AG08395 (cell line): ENCODE measurements at regions not wholly inside any gene's neighbourhood (a gene's known extent, or its start where the extent isn't known, plus 50 kb on each side); places are given as distances from the start of the nearest gene placed in this dataset.
A peak's percentile ranks its signal among the peaks of the same experiment; 100 is the strongest.

Experiments used
- DNase-seq: peaks from one replicate; pipeline ENCODE4 v3.0.0; 2012; ENCODE audit warnings: mixed read lengths, low spot score

DNA sequence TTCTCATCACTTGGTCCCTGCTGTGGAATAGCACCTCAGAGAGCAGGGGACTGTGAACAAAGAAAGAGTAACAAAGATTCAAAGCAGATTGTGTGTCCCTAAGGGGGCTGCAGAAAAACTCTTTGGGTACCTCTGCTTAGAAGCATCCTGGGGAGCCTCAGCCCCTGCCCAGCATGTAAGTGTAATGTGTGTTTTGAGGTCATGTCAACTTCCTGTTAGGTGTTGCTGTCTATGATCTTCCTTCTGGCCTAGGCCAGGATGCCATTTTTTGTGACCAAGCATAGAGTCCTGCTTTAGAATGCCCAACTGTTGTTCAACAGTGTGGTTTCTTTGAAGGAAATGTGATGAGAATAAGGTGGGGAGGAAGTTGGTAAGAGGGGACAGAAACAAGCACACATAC lies 77.1 kb upstream of the BCL6 start:
- no peak for DNase-seq

DNA sequence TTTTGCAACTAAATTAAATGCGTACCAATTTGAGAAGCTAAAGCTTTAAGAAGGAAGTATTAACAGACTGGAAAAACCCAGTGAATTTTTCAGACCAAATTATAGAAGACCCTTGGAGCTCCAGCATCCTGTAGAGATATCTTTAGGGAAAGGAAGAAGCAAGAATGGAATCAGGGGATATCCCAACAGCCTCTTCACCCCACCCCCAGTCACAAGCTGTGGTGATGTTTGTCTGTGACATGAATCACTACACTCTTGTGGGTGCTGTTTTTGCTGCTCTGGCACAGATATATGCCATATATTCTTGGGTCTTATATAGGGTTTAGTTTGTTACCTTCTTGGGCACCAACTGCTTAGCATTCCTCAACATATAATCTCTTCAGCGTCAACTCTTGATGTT lies 78.5 kb upstream of the BCL6 start:
- DNase-seq = no peak

DNA sequence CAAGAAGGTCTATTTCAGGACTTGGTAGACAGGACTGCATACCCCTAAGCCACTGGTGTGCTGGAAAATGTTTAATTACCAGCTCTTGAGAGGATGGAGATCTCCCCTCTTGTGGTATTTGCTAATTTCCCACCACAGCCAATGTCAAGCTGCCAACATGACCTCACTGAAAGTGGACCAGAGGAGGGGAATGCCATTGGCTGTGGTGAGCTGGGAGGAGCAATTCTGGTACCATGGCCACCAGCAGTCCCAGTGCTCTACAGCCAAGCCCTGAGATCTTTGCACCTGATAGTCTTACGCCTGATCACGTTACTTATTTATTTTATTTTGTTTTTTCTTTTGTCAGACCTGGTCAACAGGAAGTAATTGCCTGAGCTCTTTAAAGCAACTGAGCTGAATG lies 82.5 kb upstream of the BCL6 start:
- no peak for DNase-seq

DNA sequence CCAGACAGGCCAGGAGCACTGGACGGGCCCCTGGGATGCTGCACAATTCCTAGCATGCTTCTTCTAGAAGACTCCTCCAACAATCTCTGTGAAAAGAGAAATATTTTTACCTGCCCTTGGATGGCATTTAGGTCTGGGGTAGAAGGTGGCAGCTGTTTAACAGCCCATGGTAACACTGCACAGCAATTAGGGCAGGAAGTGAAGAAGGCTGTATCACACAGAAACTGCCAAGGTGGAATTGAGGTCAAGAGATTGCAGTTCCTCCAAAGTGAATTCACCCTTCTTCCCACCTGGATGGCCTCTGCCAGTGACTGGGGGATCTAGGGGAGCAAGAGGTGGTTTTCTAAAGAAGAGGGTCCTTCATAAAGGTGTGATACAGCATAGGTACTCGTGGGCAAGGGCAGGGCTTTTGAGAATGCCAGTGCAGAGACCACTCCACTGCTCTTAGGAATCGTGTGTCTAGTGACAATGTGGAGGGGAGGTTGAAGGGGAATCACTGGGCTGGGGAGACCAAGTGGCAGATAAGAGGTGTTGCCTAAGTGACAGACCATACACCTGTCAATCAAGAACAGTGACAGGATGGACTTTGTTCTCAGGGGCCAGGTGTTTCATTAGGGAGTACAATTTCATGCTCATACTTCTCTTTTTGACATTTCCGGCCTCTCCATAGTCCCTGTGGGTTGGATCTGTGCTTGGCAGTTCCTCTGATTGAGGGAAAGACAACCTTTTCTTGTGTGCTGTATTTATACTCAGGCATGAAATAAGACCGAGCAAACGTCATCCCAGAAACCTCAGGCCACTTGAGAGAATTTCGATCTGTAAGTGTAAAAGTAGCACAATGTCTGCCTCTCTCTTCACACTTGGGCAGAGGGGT lies 83.5 kb upstream of the BCL6 start:
- DNase-seq = no peak

DNA sequence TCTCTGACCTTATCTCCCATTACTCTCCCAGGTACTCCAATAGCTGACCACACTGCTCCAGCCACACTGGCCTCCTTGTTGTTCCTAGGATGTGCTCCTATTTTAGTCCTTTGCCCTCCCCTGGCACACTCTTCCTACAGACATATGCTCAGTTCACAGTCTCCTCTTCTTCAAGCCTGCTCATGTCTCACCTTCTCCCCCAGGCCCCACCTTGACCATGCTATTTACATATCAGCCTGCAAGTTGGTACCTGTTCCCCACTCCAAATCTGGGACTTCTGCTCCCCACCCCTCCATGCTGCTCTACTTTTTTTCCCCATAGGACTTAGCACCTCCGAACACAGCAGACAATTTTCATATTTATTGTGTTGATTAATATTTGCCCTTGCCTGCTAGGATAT lies 84.9 kb upstream of the BCL6 start:
- no peak for DNase-seq

DNA sequence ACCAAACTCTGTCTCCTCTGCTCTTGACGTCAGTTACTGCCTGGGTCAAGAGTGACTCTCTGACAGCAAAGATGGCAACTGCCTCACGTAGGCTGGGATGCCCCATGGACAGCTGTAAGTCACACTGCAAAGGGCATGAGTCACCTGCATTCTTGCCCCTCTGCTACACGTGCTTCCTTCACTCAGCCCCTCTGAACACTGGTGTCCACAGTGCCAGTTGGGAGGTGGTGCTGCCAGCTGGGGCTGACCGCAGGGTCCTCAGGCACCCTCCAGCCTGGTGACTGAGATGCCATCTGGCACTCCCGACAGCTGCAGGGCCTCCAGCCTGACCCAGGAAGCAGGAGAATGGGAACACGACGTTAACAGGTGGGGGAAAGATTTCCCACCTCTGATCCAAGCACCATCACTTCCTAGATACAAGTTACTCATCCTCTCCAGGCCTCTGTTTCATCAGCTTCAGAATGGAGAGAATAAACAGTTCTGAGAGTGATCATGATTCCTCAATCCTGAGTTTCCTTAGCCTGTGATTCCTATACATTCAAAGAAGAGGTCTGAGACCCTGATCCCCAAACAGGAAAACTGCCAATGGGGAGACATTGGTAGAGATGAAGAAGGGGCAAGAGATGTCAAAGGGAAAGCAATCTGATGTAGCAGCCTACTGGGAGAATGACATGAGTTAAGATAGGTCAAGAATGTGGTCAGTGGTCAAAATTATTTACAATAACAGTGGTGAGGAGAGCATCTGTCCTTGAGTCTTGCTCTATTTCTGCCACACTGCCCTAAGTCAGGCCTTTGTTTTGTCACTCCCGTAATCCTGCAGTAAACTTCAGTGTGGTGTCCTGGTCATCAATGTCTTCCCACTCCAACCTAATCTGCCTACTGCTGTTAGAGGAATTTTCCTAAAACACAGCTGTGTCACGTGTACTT lies 86.1 kb upstream of the BCL6 start:
- DNase-seq = no peak

DNA sequence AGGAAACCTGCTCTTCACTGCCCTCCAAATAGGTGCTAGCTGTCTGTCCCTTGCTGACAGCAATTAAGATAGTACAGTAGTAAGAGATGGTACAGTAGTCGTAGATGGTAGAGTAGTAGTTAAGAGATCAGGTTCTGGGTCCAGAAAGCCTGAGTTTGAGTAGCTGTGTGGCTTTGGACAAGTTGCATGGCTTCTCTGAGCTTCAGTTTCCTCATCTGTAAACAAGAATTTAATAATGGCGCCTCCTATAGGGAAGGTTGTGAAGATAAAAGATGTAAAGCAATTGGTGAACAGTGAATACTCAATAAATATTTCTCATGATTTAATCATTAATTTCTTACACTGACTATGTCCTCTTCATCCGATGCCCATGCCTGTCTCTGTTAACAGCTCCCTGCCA lies 86.9 kb upstream of the BCL6 start:
- DNase-seq = no peak

DNA sequence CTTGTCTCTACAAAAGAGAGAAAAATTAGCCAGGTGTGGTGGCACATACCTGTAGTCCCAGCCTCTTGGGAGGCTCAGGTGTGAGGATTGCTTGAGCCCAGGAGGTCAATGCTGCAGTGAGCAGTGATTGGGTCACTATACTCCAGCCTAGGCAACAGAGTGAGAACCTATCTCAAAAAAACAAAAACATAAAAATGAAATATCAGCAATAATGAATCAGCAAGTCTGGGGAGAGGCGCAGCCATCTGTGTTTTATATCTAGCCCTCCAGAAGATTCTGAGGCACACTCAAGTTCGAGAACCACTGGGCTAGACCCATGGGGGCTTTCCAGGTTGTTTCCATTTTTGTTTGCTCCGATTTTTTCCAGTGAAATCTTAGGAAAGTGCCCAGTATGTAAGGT lies 88.1 kb upstream of the BCL6 start:
- DNase-seq = no peak

DNA sequence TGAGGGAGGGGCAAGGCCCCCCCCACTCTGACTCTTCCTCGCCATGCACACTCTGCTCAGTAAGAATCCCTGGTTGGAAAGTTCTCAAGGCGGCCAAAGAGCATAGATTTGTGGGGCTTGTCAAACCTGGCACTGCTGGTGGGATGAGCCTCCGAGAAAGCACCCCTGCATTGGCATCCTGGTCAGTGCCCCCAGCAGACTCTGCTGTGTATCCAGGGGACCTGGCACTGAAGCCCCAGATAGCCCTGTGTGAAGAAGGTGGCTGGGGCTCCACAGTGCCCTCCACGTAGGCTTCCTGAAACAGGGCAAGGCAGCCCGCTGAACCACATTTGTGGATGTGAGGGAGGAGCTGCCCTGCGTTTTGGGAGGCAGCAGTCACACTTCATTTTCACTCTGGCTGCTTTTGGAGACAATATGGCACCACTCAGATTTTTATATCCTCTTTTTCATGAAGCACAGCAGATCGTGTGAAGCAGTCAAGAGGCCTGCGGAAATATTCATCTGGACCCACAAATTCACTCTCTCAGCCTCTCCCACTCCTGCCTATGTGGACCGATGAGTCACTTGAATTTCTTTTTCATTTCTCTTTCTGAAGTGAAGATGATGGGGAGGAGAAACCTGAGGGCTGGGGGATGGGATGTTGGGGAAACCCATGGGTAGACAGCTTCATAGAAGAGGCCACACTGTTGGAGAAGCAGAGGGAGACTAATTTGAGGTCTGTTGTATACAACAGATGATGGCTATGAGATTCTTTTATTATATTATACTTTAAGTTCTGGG lies 88.7 kb upstream of the BCL6 start:
- no peak for DNase-seq

DNA sequence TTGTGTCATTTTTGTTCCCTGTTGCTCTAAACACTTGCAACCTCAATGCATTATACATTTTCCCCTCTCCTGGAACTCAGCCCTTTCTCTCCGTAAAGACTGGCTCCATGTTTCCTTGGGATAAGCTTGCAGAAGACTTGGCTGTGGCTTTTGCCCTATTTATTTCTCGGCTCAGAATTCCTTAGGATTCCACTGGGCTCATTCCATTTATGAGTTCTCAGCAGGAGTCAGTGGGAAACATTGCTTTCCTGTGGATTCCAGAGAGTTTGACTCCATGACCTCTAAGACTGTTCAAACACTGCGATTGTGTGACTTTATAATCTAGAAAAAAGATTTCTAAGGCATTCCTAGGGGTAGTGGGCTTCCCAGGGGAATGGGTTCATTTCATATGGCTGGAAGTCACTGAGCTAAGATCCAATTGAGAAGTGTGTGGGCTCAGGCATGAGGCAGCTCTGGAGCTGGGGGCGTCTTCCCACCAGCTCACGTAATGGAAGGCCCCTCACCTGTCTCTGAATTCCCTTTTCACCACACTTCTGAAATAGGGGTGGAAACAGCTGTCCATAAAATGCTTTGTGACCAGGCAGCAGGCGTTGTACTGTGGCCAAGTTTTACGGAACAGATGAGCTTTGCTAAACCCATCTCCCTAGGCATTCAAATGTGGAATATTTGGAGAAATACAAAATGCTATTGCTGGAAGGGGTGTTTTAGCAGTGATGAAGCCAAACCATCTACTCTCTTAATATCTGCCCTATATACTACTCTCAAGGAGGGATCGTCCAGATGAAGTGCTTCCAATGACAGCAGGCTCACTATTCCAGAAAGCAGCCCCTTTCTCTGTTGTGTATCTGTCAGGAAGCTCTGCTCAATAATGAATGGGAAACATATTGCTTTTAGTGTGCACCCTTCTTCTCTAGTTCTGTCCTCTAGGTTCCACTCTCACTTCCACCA lies 91.8 kb upstream of the BCL6 start:
- no peak for DNase-seq

DNA sequence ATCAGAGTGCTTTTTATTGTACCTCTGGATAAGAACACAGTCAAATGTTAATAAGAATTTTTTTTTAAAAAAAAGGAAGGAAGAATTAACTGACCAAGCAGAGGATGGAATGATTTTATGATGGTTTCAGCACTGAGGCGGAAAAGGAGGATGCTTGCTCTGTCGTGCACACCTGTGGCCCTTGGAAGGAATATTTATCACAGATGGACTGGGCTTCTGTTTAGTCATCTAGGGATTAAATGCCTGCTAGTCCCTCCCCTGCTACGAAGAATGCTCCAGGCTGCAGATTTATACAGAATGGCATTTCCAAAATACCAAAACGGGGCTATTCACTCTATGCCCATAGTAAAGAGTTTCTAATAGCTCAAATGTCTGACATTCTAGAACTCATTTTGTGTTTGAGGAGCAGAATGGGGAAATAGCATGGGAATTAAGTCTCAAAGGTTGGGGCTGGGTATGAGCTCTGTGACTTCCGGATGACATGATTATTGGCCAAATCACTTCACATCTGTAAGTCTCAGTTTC lies 92.8 kb upstream of the BCL6 start:
- DNase-seq = no peak

DNA sequence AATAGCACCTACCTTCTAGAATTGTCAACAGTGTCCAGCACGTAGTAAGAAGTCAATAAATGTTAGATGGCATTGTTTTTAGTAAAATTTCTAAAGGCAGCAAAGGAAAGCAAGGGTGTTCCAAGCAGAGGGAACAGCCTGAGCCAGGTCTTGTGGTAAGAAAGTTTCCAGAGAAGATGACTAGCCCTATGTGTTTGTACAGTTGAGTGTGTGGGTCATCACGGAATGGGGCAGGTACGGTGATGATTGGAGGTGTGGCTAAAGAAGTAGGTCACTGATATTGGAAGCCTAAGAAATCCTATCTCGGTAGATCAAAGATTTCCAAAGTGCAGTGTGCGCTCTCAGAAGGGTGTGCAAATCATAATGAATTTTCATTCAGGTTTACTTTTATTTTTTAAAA lies 94.2 kb upstream of the BCL6 start:
- DNase-seq = no peak

DNA sequence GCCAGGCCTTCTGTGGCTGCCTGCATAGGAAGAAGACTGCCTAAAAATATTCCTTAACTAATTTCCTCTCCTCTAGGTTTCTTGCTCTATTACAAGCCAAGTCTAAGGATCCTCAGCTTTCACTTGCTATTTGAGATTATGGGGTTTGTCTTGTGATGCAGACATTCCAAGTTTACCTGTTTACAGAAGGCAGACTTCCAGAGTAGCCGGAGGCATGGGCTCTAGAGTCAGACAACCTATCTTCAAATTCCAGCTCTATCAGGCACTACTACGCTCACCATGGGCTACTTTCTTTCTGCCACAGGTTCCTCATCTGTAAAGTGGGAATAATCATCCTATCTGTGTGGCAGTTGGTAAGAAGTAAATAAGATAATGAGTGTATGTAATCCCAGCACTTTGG lies 95.6 kb upstream of the BCL6 start:
- no peak for DNase-seq

DNA sequence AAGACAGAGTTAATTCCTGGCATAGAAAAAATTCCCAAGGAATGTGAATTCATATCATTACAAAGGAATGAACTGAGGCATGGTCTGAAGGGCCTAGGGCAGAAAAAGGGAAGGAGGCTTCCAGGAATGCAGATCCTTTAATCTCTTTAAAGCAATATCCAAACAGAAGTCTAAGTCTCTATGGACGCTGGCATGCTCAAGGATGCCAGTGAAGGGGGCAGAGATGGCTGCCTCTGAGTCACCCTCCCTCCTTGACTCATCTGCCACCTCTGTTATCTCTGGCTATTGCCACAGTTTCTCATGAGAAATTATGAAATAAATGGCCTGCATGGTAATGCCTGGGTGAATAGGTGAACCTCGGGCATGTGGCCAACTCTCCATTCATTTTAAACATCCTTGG lies 96.3 kb upstream of the BCL6 start:
- peak; percentile 40 for DNase-seq

DNA sequence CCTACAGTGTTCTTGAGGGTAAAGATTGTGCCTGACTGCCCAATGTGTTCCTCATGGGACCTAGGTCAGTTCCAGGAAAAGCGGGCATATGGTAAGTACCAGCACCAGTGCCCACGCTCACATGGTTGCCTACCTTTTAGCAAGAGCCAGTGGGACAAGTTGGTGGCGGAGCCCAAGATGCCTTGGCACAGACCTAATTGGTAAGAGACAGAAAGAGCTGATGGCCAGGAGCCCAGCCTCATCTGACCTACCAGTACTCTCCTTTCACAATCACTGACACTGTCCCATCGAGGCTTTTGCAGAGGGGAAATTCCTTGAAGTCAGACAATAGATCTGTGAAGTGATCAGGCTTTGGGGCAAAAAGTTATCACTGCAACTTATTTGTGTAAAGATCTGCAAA lies 98.4 kb upstream of the BCL6 start:
- no peak for DNase-seq

DNA sequence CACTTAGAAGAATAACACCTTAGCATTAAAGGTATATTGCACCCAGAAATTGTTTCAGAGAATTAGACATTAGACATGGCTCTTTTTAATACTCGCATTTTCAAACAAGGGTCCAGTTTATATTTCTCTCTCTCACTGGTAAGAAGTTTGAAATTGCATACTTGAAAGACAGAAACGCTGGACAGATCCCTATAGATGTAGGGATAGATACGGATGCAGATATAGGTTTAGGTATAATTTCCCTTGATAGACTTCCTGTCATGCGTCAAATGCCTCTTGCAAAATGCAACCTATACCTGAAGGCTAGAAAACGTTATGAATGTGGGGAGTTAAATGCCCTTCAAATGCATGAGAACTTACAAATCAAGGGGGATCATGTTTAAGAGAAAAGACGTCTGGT lies 99.4 kb upstream of the BCL6 start:
- DNase-seq = no peak

DNA sequence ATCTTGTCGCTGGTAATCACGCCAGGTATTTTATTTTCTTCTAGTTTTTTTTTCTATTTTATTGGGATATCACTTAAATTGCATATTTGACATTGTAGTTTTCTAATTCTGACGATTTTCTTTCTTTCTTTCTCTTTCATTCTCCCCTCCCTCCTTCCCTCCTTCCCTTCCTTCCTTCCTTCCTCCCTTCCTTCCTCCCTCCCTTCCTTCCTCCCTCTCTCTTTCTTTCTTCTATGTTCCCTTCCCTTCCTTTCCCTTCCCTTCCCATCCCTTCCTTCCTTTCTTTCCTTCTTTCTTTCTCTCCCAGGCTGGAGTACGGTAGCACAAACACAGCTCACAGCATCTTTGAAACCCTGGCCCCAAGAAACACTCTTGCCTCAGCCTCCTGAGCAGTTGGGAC lies 100.6 kb upstream of the BCL6 start:
- no peak for DNase-seq

DNA sequence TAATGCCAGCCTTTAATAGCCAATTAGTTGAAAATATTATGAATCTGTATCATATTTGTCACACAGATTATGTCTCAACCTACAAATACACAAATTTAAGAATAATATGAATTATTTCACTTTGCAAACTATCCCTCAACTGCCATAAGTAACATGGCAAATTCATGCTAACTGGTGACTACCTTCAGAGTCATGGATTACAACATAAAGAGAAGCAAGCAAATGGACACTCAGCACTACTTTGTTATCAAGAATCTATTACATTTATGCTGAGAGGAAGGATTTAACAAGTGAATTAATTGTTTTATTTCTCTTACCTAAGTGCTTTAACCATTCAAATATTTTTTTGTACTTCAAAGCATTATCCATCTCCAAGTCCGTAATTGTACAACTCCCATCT lies 103.1 kb upstream of the BCL6 start:
- DNase-seq = no peak

DNA sequence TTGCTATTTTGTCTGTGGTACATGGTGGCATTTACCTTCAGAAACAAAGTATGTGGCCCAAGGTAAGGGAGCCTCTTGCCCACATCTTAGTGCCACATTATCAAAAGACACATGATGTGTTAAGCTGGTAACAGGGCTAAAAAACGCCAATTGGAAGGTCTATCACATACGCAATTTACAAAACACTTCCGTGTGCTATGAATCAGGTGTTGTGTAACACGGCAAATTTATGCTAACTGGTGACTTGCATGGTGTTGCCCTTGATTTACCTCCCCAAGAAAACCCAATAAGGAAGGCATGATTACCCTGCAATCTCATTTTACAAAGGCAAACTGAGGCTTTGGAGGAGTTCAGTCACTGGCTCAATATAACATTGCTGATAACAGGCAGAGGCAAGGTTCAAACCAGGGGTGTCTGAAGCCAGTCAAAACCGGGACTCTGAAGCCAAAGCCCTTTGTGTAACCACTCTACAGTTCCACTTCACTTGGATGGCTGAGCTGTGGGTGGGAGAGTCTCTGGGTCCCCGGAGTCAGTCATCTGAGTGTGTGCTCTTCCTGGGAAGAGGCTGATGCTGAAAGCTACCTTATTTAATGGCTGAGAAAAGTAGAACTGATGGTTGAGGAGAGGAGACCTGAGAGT lies 103.9 kb upstream of the BCL6 start:
- no peak for DNase-seq

DNA sequence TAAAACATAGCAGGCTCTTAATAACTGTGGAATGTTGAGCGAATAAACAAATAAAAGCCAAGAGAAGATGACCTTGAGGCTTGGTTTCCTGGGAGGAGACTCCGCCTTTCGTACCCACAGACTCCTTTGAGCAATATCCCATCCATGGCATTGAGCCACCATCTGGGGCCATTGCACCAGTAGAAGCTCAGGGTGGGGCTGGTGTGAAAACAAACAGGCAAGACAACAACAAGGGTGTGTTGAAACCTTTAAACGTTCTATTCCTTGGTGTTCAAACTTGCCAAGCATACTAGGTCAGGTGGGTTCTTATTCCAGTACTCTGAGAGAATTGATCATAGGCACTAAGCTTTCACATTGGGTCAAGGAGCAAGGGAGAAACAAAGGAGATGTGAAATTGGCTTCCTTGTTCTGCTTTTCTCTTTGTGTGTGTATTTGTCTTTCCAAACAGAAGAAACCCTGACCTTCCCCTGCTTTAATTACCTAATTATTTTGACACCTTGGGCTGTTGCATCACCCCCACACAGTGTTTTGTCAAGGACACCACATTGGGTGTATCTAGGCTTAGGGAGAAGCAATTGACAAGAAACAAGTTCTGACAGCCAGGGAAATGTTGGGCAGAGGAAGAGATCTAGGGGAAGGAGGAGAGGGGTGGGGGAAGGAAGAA lies 105.1 kb upstream of the BCL6 start:
- no peak for DNase-seq
